ENCODE measurements at regions not wholly inside any gene's neighbourhood (a gene's known extent, or its start where the extent isn't known, plus 50 kb on each side); places are given as distances from the start of the nearest gene placed in this dataset.

GRCh38 chr15:87294854-87295253 is 961.7 kb downstream of the NTRK3 start:
- TF ChIP-seq CTCF (IDR thresholded peaks at IDR 0.05) (no peak), POLR2A (IDR thresholded peaks at IDR 0.05) (no peak)
